NCI-H748 treated with DMSO at 0.1 percent for 48 hours (cell line): ENCODE measurements at regions not wholly inside any gene's neighbourhood (a gene's known extent, or its start where the extent isn't known, plus 50 kb on each side); places are given as distances from the start of the nearest gene placed in this dataset.
"Not testable (repeated sequence)": the region's sequence is repeated elsewhere in the genome, so short reads cannot be mapped to it uniquely, and the experiment has no call there.

Source experiments
- DNase-seq: peaks from one replicate; lab custom pipeline; 2025; lab: John Stamatoyannopoulos, UW

- DNase-seq: no peak
Observed at GRCh38 chr11:97019305-97019704, 629.5 kb downstream of the JRKL start.

- DNase-seq: no peak
Observed at GRCh38 chr11:97019754-97020153, 629.9 kb downstream of the JRKL start.

- no peak for DNase-seq
Observed at GRCh38 chr11:97022955-97023354, 633.1 kb downstream of the JRKL start.

GRCh38 chr11:97028836-97029406, 639.1 kb downstream of the JRKL start:
- no peak for DNase-seq

- no peak for DNase-seq
Observed at GRCh38 chr11:97033178-97033577, 643.4 kb downstream of the JRKL start.

GRCh38 chr11:97048481-97048880, 658.7 kb downstream of the JRKL start:
- no peak for DNase-seq

- DNase-seq: no peak
Observed at GRCh38 chr11:97060184-97060583, 670.4 kb downstream of the JRKL start.

- no peak for DNase-seq
Observed at GRCh38 chr11:97069160-97069559, 679.3 kb downstream of the JRKL start.

GRCh38 chr11:97072420-97072819, 682.6 kb downstream of the JRKL start:
- no peak for DNase-seq

GRCh38 chr11:97076666-97077065, 686.9 kb downstream of the JRKL start:
- DNase-seq: not testable (repeated sequence)

GRCh38 chr11:97078443-97078842, 688.6 kb downstream of the JRKL start:
- no peak for DNase-seq

- no peak for DNase-seq
Observed at GRCh38 chr11:97079244-97079643, 689.4 kb downstream of the JRKL start.

- no peak for DNase-seq
Observed at GRCh38 chr11:97087419-97087818, 697.6 kb downstream of the JRKL start.

GRCh38 chr11:97092823-97093222, 703.0 kb downstream of the JRKL start:
- DNase-seq: no peak

GRCh38 chr11:97102180-97102579, 712.4 kb downstream of the JRKL start:
- not testable (repeated sequence) for DNase-seq

- no peak for DNase-seq
Observed at GRCh38 chr11:97107604-97108003, 717.8 kb downstream of the JRKL start.

GRCh38 chr11:97109078-97109477, 719.3 kb downstream of the JRKL start:
- no peak for DNase-seq

GRCh38 chr11:97110376-97110775, 720.6 kb downstream of the JRKL start:
- DNase-seq: no peak

GRCh38 chr11:97111559-97111958, 721.7 kb downstream of the JRKL start:
- DNase-seq: no peak

GRCh38 chr11:97118614-97119200, 728.9 kb downstream of the JRKL start:
- no peak for DNase-seq

- no peak for DNase-seq
Observed at GRCh38 chr11:97123237-97123636, 733.4 kb downstream of the JRKL start.

- no peak for DNase-seq
Observed at GRCh38 chr11:97136067-97136466, 746.3 kb downstream of the JRKL start.

- no peak for DNase-seq
Observed at GRCh38 chr11:97140885-97141494, 751.2 kb downstream of the JRKL start.

- DNase-seq: no peak
Observed at GRCh38 chr11:97143463-97143862, 753.6 kb downstream of the JRKL start.
